K562 (cell line): ENCODE measurements at regions not wholly inside any gene's neighbourhood (a gene's known extent, or its start where the extent isn't known, plus 50 kb on each side); places are given as distances from the start of the nearest gene placed in this dataset.

Experiments used
- BRD9 ChIP-seq: fragments of 450-650 bp; IDR thresholded peaks from 2 replicates; pipeline ENCODE4 v1.6.1; 2018; ENCODE audit warnings: low read depth; ENCODE audit not compliant: partially characterized antibody
- CBFA2T2 ChIP-seq: fragments of 450-650 bp; conservative IDR thresholded peaks from 2 replicates; pipeline ENCODE4 v1.6.1; 2017; ENCODE audit warnings: mild to moderate bottlenecking
- CTBP1 ChIP-seq: fragments of 450-650 bp; IDR thresholded peaks from 2 replicates; pipeline ENCODE4 v1.6.1; 2016; ENCODE audit warnings: borderline replicate concordance
- EWSR1 ChIP-seq: fragments of 450-650 bp; IDR thresholded peaks from 2 replicates; pipeline ENCODE4 v1.6.1; 2018; ENCODE audit warnings: borderline replicate concordance, mild to moderate bottlenecking, low read depth, moderate library complexity; ENCODE audit not compliant: partially characterized antibody
- HLTF ChIP-seq: fragments of 450-650 bp; IDR thresholded peaks from 2 replicates; pipeline ENCODE4 v1.6.1; 2016
- KLF16 ChIP-seq: IDR thresholded peaks from 2 replicates; pipeline ENCODE4 v1.6.1; 2016; ENCODE audit warnings: antibody characterized with exemption
- MYC ChIP-seq, 2 experiments: fragments of 250-450 bp in 1 of 2; sonication (Bioruptor Pico) in 1 of 2; IDR thresholded peaks; 2 replicates each; pipeline versions ENCODE4 v1.5.1 to v1.6.1; 2012 to 2021; ENCODE audit warnings: low read depth in 2 of 2, borderline replicate concordance in 1 of 2, improper control_type of control experiment in 1 of 2, low read length in 1 of 2, mild to moderate bottlenecking in 1 of 2, moderate library complexity in 1 of 2
- NCOA6 ChIP-seq: fragments of 450-650 bp; IDR thresholded peaks from 2 replicates; pipeline ENCODE4 v1.6.1; 2017; ENCODE audit warnings: mild to moderate bottlenecking
- NEUROD1 ChIP-seq: fragments of 150-350 bp; IDR thresholded peaks from 2 replicates; pipeline ENCODE4 v1.6.1; 2014; ENCODE audit warnings: borderline replicate concordance, low read length, low read depth; ENCODE audit not compliant: partially characterized antibody
- PHB2 ChIP-seq: fragments of 450-650 bp; IDR thresholded peaks from 2 replicates; pipeline ENCODE4 v1.6.1; 2017; ENCODE audit warnings: low read depth
- PKNOX1 ChIP-seq: fragments of 450-650 bp; IDR thresholded peaks from 2 replicates; pipeline ENCODE4 v1.6.1; 2016
- RBM22 ChIP-seq: fragments of 200-400 bp; formaldehyde crosslinking; IDR thresholded peaks from 2 replicates; pipeline ENCODE4 v1.6.1; 2018; ENCODE audit warnings: low read length, low read depth; ENCODE audit not compliant: poor library complexity, severe bottlenecking
- STAT5A ChIP-seq: IDR thresholded peaks from 2 replicates; pipeline ENCODE4 v1.6.1; 2012; ENCODE audit warnings: low read length, inconsistent platforms, borderline replicate concordance
- ZNF445 ChIP-seq: fragments of 250-450 bp; sonication (Bioruptor Pico); IDR thresholded peaks from 2 replicates; pipeline ENCODE4 v1.4.0; 2020; ENCODE audit warnings: low read depth, mild to moderate bottlenecking, moderate library complexity
- ZNF511 ChIP-seq: sonication (generic); formaldehyde crosslinking; IDR thresholded peaks from 2 replicates; pipeline ENCODE4 v1.8.0; 2022; ENCODE audit warnings: mild to moderate bottlenecking, missing genetic modification reagents
- ZNF589 ChIP-seq: fragments of 200-800 bp; sonication (Bioruptor generic); IDR thresholded peaks from 2 replicates; pipeline ENCODE4 v1.6.1; 2016; ENCODE audit warnings: low read depth, missing genetic modification characterization, missing compliant biosample characterization
- ZNF592 ChIP-seq: fragments of 450-650 bp; IDR thresholded peaks from 2 replicates; pipeline ENCODE4 v1.6.1; 2017; ENCODE audit warnings: antibody characterized with exemption, mild to moderate bottlenecking
- ZNF644 ChIP-seq: fragments of 200-800 bp; sonication (Bioruptor generic); IDR thresholded peaks from 2 replicates; pipeline ENCODE4 v1.6.1; 2016; ENCODE audit warnings: low read depth, missing genetic modification characterization, missing compliant biosample characterization
- TF ChIP-seq, protein P1 (sequence below): sonication (generic); formaldehyde crosslinking; IDR thresholded peaks from 2 replicates; pipeline ENCODE4 v1.8.0; 2022; ENCODE audit warnings: mild to moderate bottlenecking, low read depth, missing genetic modification reagents
- TF ChIP-seq, protein P2 (sequence below): fragments of 450-650 bp; formaldehyde crosslinking; IDR thresholded peaks from 2 replicates; pipeline ENCODE4 v1.4.0; 2020; ENCODE audit warnings: mild to moderate bottlenecking, mixed read lengths

DNA sequence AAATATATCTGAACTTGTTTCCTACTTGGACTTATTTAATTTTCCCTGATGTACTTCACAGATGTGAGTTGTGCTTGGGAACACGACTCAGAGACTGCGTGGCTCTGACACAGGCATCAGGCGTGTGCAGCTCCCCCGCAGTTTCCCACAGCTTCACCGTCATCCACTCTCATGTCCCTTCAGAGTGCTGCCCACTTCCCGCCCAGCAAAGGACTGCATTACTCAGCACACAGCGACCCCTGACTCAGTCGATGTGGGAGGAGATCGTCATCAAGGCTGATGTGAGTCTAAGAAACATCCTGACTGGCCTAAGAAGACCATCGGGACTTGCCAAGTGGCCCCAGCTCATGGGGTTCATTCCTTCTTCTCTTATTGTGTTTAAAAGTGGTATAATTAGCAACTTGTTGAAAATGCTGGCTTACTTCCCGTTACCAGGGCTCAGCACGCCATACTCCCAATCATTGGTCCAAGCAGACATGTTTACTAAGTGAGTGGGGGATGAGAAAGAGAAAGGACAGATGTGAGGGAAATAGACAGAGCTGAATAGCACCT lies 539.4 kb upstream of the JARID2 start (continued):
- TF ChIP-seq MYC (IDR thresholded peaks at IDR 0.05; ENCODE audit: low read depth, low read length) (peak; percentile 68), MYC (CRISPR knock-in tag; IDR thresholded peaks at IDR 0.05; ENCODE audit: borderline replicate concordance, low read depth) (no peak), BRD9 (peak; percentile 80), HLTF (no peak), RBM22 (no peak), NEUROD1 (peak; percentile 68), PKNOX1 (peak; percentile 7; the same call in 1 of the 2 replicates), PHB2 (no peak), KLF16 (peak; percentile 56; the same call in 1 of the 2 replicates), ZNF511 (CRISPR knock-in tag) (no peak; the same call in 1 of the 2 replicates), STAT5A (no peak), ZNF589 (CRISPR knock-in tag) (peak; percentile 83), NCOA6 (no peak), EWSR1 (no peak), ZNF445 (CRISPR knock-in tag) (no peak), CBFA2T2 (0 out of 2 replicates have a peak, but pooled peaks have one; percentile 3), ZNF592 (peak; percentile 98), ZNF644 (tag) (0 out of 2 replicates have a peak, but pooled peaks have one; percentile 1), CTBP1 (peak; percentile 81)
- TF ChIP-seq, protein P1, sequence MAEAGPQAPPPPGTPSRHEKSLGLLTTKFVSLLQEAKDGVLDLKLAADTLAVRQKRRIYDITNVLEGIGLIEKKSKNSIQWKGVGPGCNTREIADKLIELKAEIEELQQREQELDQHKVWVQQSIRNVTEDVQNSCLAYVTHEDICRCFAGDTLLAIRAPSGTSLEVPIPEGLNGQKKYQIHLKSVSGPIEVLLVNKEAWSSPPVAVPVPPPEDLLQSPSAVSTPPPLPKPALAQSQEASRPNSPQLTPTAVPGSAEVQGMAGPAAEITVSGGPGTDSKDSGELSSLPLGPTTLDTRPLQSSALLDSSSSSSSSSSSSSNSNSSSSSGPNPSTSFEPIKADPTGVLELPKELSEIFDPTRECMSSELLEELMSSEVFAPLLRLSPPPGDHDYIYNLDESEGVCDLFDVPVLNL (CRISPR knock-in tag): no peak
- TF ChIP-seq, protein P2, sequence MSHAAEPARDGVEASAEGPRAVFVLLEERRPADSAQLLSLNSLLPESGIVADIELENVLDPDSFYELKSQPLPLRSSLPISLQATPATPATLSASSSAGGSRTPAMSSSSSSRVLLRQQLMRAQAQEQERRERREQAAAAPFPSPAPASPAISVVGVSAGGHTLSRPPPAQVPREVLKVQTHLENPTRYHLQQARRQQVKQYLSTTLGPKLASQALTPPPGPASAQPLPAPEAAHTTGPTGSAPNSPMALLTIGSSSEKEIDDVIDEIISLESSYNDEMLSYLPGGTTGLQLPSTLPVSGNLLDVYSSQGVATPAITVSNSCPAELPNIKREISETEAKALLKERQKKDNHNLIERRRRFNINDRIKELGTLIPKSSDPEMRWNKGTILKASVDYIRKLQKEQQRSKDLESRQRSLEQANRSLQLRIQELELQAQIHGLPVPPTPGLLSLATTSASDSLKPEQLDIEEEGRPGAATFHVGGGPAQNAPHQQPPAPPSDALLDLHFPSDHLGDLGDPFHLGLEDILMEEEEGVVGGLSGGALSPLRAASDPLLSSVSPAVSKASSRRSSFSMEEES: no peak
